Peyer's patch (tissue), 4 donors: ENCODE measurements at regions not wholly inside any gene's neighbourhood (a gene's known extent, or its start where the extent isn't known, plus 50 kb on each side); places are given as distances from the start of the nearest gene placed in this dataset.

Experiments
- CTCF ChIP-seq, 6 experiments: fragments of 450-650 bp in 4 of 6; fragments of 200-600 bp in 2 of 6; sonication (generic) in 1 of 6; IDR thresholded peaks; one replicate each; pipeline ENCODE4 v1.5.1; 2017 to 2019; ENCODE audit warnings: antibody characterized with exemption in 6 of 6, mild to moderate bottlenecking in 3 of 6, moderate library complexity in 1 of 6
- POLR2A ChIP-seq, 2 donors: fragments of 450-650 bp; IDR thresholded peaks; one replicate each; pipeline ENCODE4 v1.5.1; 2017; ENCODE audit warnings: antibody characterized with exemption in 2 of 2, mild to moderate bottlenecking in 2 of 2, moderate library complexity in 2 of 2

- TF ChIP-seq CTCF (IDR thresholded peaks at IDR 0.05) (no peak), POLR2A (IDR thresholded peaks at IDR 0.05) (no peak)
These were observed 187.9 kb downstream of the ETS1 start for GRCh38 chr11:128399251-128400121.
